Stimulated activated CD4-positive, alpha-beta T cell treated with anti-CD3 and anti-CD28 coated beads, Interleukin-2, amount 100 ng/mL, for 48 hours (primary cell): ENCODE measurements at regions not wholly inside any gene's neighbourhood (a gene's known extent, or its start where the extent isn't known, plus 50 kb on each side); places are given as distances from the start of the nearest gene placed in this dataset.
"Not testable (repeated sequence)": the region's sequence is repeated elsewhere in the genome, so short reads cannot be mapped to it uniquely, and the experiment has no call there.

Experiments
- DNase-seq, 2 donors: peaks; one replicate each; pipeline ENCODE4 v3.0.0-alpha.2; 2020

DNA sequence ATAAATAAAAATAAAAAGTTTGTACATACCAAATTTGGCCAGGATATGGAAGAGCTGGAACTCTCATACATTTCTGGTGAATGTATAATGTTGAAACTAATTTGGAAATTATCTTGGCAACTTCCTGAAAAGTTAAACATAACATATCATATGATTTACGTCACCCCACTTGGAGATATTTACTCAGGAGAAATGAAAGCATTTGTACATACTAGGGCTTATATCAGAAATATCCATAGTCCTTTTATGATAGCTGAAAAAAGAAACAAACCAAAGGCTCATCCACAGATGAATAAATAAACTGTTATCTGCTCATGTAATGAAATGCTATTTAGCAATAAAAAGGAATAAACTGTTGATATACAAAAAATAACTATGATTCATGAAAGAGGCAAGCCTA is 318.2 kb upstream of the NRXN1 start:
- DNase-seq: no peak

DNA sequence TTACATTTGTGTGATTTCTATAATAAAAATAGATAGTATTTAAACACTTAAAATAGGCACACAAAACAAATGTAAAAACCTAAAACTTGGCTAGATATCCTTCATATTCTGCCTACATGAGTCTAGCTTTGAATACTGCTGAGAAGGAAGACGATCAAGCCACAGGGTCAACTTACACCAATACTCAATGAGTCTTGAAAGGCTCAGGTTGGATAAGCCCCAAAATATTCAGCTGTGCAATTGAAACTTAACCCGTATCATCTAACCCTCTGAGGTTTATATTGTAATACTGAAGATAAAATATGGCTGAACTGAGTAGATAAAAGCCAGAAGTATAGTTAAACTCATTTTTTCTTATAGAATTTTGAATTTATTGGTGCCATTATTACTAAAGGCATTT is 313.0 kb upstream of the NRXN1 start:
- no peak for DNase-seq

DNA sequence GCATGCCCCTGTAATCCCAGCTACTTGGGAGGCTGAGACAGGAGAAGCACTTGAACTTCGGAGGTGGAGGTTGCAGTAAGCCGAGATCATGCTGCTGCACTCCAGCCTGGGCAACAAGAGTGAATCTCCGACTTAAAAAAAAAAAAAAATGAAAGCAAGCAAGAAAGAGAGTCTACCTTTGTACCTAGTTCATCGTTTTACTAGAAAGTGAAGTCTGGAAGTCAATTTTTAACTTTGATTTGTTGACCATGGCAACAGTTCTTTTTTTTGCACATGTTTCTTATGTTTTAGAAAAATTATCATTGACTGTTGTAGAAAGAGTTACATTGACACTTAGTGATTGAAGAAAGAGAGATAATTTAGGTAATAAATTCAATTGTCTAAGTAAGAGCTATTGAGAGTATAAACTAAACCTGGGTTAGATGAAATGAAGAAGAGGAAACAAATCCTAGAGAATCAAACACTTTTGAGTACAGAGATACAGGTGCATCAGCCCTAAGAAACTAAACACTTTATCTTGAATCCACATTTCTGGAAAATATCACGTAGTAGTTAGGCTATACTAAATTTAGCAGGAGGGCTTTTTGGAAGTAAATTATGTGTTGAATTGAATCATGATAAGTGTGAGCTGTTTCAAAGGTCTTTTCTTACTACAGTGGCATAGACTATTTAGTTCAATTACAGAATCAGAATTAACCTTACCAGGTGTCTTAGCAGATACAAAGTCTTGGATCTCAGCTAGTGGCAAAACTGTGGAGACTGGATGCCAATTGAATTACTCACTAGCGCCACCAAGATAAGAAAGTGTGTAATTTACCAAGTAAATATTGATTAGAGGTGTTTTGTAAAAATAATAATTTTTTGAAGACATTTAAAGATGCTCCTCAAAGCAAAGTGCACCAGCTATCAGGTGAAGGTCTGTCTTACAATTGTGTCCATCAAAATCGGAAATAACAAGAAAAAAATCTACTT is 303.4 kb upstream of the NRXN1 start:
- DNase-seq: no peak

DNA sequence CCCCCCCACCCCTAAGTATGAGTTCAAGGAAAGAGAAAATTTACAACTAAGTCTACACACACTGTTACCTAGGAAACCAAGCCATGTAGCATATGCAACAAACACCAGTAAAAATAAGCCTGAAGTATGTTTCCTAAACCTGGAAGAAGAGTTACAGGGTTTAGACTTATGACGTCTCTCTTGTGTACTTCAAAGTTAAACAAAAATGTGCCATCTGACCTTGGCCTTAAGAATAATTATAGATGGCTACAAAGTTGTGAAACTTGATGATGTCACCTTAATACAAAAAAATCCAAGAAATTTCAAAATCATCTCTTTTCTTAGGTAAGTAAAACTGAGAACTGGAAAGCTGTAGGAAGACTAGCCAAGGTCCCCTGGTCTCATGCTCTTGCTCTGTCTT is 297.6 kb upstream of the NRXN1 start:
- no peak for DNase-seq

DNA sequence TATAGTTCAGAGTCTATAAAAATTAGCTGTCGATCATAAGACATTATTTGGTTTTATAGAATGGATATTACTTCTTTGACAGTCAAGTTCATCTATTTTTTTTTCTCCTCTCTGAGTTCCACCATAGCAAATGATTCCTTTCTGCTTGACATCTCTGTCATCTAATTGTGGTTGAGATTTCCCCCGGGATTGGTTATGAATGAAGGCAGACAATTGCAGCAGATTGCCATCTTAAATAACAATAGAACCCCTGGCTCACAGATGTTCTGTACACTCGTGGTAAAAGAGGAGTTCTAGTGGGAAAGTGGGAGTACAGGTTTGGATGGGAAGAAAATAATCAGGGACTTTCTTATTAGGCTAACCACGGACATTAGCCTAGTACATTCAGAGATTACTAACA is 292.1 kb upstream of the NRXN1 start:
- no peak for DNase-seq

DNA sequence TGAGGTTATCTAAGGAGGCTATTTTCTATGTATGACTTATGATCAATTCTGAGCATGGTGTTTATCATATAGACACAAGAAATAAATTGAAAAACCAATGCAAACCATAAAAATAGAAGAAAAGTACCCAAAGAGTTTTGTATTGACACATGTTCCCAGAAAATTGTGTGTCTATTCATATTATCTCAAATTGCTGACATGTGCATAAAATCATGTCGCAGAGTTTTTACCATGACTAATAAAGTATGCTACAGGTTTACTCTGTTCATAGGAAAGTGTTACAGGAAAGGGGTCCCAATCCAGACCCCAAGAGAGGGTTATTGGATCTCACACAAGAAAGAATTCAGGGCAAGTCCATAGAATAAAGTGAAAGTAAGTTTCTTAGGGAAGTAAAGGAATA is 290.7 kb upstream of the NRXN1 start:
- DNase-seq: no peak

DNA sequence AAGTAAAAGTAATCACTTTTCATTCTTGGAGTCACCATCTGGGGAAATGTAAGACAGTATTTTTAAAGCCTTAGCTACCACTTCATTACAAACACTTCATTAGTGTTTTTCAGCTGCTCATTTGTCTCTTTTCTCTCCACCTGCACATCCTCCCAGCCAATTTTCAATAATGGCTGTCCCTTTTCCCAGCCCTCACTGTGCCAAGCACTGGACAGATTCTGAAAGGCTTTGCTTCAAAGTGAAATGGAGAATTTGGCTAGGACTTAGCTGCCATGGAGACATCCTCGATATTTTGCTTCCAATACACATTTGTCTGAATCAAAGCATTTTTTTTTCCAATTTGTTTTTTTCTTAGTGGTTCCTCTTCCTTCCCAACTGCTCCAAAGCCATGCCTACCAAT is 272.4 kb upstream of the NRXN1 start:
- DNase-seq: no peak

DNA sequence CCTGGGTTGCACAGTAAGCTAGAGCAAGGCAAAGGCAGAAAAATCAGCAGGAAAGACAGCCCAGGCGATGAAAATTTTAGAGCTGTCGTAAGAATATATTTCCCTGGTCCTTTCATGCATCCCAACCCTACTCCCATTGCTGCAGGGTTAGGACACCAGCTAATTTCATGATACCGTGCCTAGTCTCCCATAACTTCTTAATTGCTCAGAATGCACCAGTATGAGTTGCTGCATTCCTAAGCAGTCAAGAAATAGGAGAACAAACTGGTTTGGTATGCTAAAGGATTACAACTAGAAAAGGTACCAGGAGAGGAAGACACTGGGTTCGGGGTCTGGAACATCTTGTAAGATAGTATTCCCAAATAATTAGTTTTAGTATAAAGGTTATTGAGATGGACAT is 269.4 kb upstream of the NRXN1 start:
- no peak for DNase-seq

DNA sequence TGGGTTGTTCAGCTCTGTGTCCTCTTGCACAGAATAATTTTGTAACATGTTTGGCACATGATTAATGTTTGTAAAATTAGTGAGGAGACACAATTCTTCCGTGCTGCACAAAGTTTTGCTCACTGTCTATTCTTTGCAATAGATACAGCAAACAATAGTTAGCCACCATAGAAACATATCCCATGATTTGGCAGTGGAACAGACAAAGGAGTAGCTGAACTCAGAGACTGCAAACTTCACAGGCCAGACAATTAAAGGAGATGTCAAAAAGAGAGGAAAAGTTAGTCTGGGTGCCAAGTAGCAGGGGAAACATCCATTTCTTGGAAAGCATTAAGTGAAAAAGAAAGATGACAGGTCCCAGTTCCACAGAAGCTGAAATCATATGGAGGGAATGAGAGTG is 267.4 kb upstream of the NRXN1 start:
- no peak for DNase-seq

DNA sequence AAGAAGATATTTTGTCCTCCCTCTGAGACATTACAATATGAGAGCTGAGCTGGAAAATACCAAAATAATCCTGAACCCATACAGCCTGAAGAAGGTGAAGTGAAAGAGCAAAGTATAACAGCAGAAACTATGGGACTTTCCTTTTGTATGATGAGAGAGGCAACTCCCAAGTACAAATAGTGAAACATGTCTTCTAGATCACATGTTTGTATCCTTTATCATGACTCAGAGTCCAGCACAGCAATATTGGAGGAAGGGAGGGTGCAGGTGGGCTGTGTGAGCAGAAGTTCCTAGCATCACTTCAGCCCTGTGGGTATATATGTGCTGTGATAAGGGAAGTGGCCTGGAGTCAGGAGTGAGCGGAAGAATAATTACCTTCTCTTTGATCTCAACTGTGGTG is 265.6 kb upstream of the NRXN1 start:
- DNase-seq: no peak

DNA sequence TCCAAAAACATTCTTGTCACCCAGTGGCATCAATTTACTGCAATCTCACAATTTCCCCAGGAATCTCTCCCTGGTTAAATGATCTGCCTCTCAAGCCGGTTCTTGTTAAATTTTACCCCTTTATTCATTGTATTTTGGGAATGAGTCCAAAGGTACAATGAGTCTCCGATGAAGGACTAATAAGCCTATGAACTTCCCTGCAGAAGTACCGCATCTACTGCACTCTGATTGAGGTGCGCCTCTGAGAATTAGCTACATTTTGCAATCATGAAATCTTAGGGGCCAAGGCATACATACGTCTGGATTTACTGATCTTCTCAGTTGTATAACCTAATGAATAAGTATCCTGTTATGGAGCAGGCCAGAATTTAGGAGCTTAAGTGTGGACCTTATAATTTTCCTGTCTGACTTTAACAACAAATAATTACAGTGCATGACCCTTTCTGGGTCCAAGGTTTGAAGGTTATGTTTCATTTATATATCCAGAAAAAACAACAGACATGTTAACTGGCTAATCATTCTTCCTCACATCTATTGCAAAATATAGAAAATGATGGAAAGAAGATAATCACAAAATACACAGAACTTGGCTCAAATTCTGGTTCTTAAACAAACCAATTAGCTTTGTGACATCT is 261.8 kb upstream of the NRXN1 start:
- no peak for DNase-seq

DNA sequence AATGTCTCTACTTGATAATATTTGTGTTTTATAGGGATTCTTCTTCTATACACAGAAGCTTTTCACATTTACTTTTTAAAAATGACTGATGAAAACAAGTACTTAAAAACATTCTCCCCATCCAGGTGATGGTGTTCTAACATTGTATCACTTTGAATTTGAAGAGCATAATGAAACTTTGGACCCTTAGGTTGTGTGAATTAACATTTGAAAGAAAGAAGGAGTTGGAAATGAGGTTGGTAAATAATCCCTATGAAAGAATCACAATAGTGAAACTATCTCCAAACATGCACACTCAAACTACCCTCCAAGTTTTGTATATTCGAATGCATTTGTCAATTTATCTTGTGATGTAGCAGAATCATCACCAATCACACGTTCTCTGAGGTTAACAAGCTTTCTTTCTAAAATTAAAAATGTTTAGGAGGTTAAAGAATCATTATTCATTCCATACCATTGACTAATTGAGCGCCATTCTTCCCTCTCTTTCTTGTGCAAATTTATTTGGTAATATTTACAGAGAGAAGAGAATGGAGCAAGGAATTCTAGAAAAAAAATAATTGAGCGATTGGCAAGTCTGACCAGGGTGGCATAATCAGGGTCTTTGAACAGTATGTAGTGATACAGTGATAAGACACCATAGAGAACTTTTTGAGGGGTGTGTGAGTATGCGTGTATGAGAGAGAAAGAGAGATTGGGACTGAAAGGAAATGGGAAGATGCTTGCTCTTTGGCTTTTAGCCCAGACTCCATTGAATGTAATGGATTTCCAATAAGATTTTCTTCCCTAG is 260.0 kb upstream of the NRXN1 start:
- DNase-seq: no peak

DNA sequence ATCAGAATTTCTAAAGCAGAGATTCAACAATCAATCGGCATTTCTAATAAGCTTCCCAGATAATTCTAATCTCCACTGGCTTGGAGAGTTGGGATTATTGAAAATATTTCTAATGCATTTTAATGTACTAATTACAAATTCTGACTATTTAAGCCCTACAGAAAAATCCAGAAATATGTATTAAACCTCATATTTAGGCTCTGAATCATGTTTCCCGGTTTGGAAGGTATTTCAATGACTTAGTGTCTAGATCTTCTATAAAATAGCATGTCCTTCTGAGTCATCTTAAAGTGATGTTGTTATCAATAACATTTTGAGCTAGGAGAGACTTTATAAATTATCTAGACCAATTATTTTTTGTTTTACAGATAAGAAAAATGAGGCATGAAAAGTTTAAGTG is 258.8 kb upstream of the NRXN1 start:
- no peak for DNase-seq

DNA sequence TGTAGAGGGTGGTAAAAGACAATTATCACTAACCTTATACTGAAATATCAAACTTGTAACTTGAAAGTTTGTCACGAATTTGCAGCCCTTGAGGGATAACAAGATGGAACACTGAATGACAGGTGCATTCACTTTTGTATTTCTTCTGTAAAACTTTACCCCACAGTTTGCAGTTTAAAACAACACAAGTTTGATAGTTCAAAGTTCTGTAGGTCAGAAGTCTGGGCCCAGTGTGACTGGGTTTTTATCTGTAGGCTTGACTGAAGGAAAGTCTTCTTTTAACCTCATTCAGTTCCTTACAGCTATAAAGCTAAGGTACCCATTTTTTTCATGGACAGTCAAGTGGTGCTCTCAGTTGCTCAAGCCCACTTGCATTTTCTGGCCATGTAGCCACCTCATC is 257.1 kb upstream of the NRXN1 start:
- no peak for DNase-seq

DNA sequence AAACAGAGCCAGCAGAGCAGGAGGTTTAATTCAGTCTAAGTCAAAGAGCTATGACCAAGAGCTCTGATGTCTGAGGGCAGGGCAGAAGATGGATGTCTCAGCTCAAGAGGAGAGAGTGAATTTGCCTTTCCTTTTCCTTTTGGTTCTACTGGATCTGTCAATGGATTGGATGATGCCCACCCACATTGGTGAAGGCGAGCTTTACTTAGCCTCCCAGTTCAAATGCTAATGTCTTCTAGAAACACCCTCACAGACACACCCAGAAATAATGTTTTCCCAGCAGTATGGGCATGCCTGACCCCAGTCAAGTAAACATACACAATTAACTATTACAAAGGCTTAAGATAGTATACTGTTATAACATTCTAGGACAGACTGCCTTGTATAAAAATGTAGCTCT is 236.3 kb upstream of the NRXN1 start:
- DNase-seq: no peak

DNA sequence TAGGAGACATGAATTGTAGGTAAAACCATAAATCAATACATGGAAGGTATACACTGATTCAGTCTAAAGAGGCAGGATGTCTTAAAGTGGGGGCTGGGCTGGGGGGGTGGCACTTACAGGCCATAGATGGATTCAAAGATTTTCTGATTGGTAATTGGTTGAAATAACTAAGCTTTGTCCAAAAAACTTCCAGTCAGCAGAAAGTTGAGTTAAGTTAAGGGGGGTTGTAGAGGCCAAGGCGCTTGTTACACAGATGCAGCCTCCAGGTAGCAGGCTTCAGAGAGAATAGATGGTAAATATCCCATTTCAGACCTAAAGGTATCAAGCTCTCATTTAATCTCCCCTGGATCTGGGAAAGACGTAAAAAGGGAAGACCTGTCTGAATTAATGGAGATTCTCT is 233.6 kb upstream of the NRXN1 start:
- no peak for DNase-seq

DNA sequence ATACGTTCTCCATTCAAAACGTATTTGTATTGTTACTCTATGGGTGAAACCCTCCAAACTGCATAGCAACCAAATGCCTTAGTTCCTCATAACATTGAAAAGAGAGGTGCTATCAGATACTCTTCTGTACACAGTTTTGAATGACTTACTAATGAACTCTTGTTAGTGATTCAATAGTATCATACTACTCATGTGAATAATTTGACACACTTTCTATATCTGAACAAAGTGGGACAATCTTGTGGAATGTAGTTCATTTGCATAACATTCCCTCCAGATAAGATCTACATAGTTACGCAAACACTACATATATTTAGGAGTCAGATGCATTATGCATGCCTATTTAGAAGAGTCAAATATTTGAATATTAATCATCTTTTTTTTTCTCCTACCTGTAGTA is 232.0 kb upstream of the NRXN1 start:
- no peak for DNase-seq

DNA sequence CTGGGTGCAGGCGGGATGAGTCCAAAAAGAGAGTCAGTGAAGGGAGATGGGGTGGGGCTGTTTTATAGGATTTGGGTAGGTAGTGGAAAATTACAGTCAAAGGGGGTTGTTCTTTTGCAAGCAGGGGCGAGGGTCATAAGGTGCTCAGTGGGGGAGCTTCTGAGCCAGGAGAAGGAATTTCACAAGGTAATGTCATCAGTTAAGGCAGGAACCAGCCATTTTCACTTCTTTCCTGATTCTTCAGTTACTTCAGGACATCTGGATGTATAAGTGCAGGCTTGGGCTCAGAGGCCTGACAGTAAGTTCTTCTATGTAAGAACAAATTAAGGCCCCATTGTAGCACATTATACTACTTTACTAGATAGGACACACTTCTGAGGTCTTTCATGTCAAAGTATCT is 231.2 kb upstream of the NRXN1 start:
- DNase-seq: not testable (repeated sequence)

DNA sequence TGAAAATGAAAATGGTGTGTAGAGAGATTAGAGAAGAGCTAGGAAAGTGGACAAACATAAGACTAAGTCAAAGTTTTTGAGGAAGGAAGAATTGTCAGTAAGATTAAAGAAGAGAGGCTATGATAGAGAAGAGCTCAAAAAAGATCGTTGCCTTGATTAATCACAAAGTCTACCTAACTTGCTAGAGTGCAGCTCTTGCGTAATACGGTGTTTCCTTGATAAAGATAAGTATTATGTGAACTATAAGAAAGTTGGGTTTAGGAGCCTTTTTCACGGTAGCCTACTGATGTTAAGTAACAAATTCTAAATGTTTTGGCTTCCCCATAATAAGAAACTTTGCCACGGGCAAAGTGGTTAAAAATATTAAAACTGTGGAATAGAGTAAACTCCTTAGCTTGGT is 226.4 kb upstream of the NRXN1 start:
- no peak for DNase-seq

DNA sequence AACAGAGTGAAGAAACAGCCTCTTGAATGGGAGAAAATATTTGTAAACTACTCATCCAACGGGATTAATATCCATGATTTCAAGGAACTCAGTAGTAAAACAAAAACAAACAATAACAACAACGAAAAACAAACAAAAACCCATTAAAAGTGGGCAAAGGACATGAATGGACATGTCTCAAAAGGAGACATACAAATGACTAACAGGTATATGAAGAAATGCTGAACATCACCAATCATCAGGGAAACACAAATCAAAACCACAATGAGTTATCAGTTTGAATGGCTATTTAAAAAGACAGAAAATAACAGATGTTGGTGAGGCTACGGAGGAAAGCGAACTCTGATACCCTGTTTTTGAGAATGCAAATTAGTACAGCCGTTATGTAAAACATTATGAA is 224.8 kb upstream of the NRXN1 start:
- no peak for DNase-seq

DNA sequence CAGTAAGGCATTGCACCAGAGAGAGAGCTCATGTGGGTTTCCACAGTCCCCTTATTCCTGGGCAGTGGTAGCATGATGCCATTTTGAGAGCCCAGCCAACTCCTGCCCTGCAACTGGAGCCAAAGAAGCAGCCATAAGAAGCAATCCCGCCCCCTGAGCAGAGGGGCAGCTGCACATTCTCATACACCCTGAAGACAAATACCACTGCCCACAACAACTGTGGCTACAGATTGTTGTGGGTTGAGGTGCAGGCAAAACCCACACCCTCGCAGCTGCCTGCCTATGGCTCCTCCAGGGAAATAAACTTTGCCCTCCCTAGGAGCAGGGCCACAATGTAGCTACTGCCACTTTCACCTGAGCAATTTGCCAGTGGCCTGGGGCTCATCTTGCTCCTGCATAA is 219.4 kb upstream of the NRXN1 start:
- no peak for DNase-seq

DNA sequence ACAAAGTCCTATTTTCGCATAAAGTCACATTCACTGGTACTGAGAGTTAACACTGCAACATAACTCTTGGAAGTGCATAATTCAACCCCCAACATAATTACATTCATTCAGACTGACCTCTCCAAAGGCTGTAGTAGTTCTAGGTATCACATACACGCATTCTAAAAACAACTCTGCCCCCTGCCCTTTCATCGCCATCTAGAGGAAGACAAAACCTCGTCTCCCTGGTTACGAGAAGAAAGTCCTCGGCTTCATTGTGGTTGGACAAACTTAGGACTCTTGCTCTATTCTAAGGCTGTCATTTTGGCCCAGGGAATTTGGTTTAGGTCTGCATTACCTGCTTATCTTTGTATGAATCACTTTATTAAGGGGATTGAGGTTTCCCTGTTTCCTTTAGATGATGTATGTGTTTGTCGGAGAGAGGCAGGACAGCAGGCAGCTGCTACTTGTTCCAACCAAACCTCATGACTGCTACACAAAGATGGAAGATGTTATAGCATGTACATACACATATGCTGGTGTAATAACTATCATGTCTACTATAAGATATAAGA is 215.4 kb upstream of the NRXN1 start:
- DNase-seq: no peak

DNA sequence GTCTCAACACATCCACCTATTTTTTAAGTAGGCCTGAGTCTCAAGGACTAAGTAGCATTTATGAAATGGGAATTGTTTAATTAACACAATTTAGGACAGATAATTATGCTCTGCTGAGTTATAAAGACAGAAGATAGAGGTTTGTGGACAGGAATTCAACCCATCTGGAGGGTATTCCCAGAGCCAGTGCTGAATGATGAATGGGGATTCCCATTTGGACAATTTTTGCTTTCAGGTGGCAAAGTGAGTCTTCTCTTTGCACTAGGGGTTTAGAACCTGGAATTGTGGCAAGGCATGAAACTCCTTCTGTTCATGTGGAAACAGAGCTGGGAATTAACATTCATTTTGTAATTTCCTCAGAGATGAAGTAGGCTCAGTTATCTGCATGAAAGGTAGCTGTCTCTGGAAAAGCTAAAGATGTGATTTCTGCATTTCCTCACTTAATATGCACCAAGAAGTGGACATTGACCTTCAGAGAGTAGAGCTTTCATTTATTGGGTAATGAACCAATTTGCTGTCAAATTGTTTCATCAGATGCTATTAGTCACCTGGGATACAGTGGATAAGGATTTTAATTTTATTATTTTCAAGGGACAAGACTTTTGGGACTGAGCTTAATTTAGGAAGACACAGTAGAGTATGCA is 212.1 kb upstream of the NRXN1 start:
- DNase-seq: no peak
